CD4-positive, alpha-beta T cell treated with Interleukin-6 for 4 hours (primary cell): ENCODE measurements at regions not wholly inside any gene's neighbourhood (a gene's known extent, or its start where the extent isn't known, plus 50 kb on each side); places are given as distances from the start of the nearest gene placed in this dataset.
"Not testable (repeated sequence)": the region's sequence is repeated elsewhere in the genome, so short reads cannot be mapped to it uniquely, and the experiment has no call there.

Source experiments
- DNase-seq: peaks from one replicate; pipeline ENCODE4 v3.0.0-alpha.2; 2020; ENCODE audit warnings: mixed read lengths

- DNase-seq, result no peak
These were observed 1672.5 kb upstream of the DDX18 start for GRCh38 chr2:116141891-116142474.

- DNase-seq, result no peak
These were observed 1671.8 kb upstream of the DDX18 start for GRCh38 chr2:116142644-116143227.

GRCh38 chr2:116145031-116145430, 1669.5 kb upstream of the DDX18 start:
- DNase-seq, result no peak

- no peak for DNase-seq
These were observed 1666.1 kb upstream of the DDX18 start for GRCh38 chr2:116148361-116148760.

- DNase-seq, result no peak
These were observed 1660.8 kb upstream of the DDX18 start for GRCh38 chr2:116153729-116154128.

GRCh38 chr2:116160657-116161056, 1653.8 kb upstream of the DDX18 start:
- no peak for DNase-seq

GRCh38 chr2:116162395-116162794, 1652.1 kb upstream of the DDX18 start:
- DNase-seq, result no peak

- DNase-seq, result no peak
These were observed 1647.4 kb upstream of the DDX18 start for GRCh38 chr2:116167107-116167506.

GRCh38 chr2:116180072-116180471, 1634.4 kb upstream of the DDX18 start:
- DNase-seq, result no peak

- not testable (repeated sequence) for DNase-seq
These were observed 1623.8 kb upstream of the DDX18 start for GRCh38 chr2:116190684-116191083.

- no peak for DNase-seq
These were observed 1614.4 kb upstream of the DDX18 start for GRCh38 chr2:116200086-116200485.

GRCh38 chr2:116211719-116212118, 1602.8 kb upstream of the DDX18 start:
- no peak for DNase-seq

GRCh38 chr2:116222793-116223192, 1591.7 kb upstream of the DDX18 start:
- no peak for DNase-seq

GRCh38 chr2:116223912-116224311, 1590.6 kb upstream of the DDX18 start:
- peak; percentile 1 for DNase-seq

- no peak for DNase-seq
These were observed 1589.9 kb upstream of the DDX18 start for GRCh38 chr2:116224610-116225009.

GRCh38 chr2:116238511-116238910, 1576.0 kb upstream of the DDX18 start:
- no peak for DNase-seq

- DNase-seq, result no peak
These were observed 1564.1 kb upstream of the DDX18 start for GRCh38 chr2:116250376-116250775.

GRCh38 chr2:116264872-116265271, 1549.6 kb upstream of the DDX18 start:
- DNase-seq, result no peak

GRCh38 chr2:116269040-116269439, 1545.5 kb upstream of the DDX18 start:
- no peak for DNase-seq

- DNase-seq, result no peak
These were observed 1510.2 kb upstream of the DDX18 start for GRCh38 chr2:116304328-116304727.

- no peak for DNase-seq
These were observed 1497.4 kb upstream of the DDX18 start for GRCh38 chr2:116317111-116317510.

- not testable (repeated sequence) for DNase-seq
These were observed 1495.9 kb upstream of the DDX18 start for GRCh38 chr2:116318551-116318950.

GRCh38 chr2:116319001-116319400, 1495.5 kb upstream of the DDX18 start:
- DNase-seq, result no peak

GRCh38 chr2:116319935-116320334, 1494.6 kb upstream of the DDX18 start:
- DNase-seq, result no peak

- DNase-seq, result no peak
These were observed 1485.2 kb upstream of the DDX18 start for GRCh38 chr2:116329280-116329679.
